Colon (tissue), 2 donors: ENCODE measurements at regions not wholly inside any gene's neighbourhood (a gene's known extent, or its start where the extent isn't known, plus 50 kb on each side); places are given as distances from the start of the nearest gene placed in this dataset.

Experiments
- FAIRE-seq: peaks from 2 replicates; lab custom pipeline; 2012; peaks lifted over from hg19 to GRCh38; lab: Jason Lieb, UNC
- donor health status: control.
- donor health status: control.

- FAIRE-seq = peak; percentile 14
These were observed 188.7 kb upstream of the CEP162 start for GRCh38 chr6:84416043-84416657.

GRCh38 chr6:84415517-84415916 is 188.1 kb upstream of the CEP162 start:
- FAIRE-seq = no peak

GRCh38 chr6:84415068-84415467 is 187.6 kb upstream of the CEP162 start:
- no peak for FAIRE-seq

GRCh38 chr6:84414531-84414930 is 187.1 kb upstream of the CEP162 start:
- FAIRE-seq = no peak

GRCh38 chr6:84411060-84411629 is 183.7 kb upstream of the CEP162 start:
- FAIRE-seq = no peak

GRCh38 chr6:84409911-84410310 is 182.5 kb upstream of the CEP162 start:
- FAIRE-seq = no peak

GRCh38 chr6:84408028-84408427 is 180.6 kb upstream of the CEP162 start:
- FAIRE-seq = no peak

- no peak for FAIRE-seq
These were observed 176.1 kb upstream of the CEP162 start for GRCh38 chr6:84403545-84403944.

- FAIRE-seq = no peak
These were observed 171.6 kb upstream of the CEP162 start for GRCh38 chr6:84399003-84399402.

GRCh38 chr6:84392261-84392660 is 164.8 kb upstream of the CEP162 start:
- no peak for FAIRE-seq

- no peak for FAIRE-seq
These were observed 163.4 kb upstream of the CEP162 start for GRCh38 chr6:84390851-84391250.

- no peak for FAIRE-seq
These were observed 162.9 kb upstream of the CEP162 start for GRCh38 chr6:84390334-84390733.

- no peak for FAIRE-seq
These were observed 151.7 kb upstream of the CEP162 start for GRCh38 chr6:84379142-84379541.

- FAIRE-seq = no peak
These were observed 144.8 kb upstream of the CEP162 start for GRCh38 chr6:84372290-84372689.

- FAIRE-seq = no peak
These were observed 144.2 kb upstream of the CEP162 start for GRCh38 chr6:84371681-84372080.

- FAIRE-seq = no peak
These were observed 134.9 kb upstream of the CEP162 start for GRCh38 chr6:84362193-84362821.

GRCh38 chr6:84361372-84362192 is 134.1 kb upstream of the CEP162 start:
- FAIRE-seq = no peak

GRCh38 chr6:84360039-84360438 is 132.6 kb upstream of the CEP162 start:
- FAIRE-seq = no peak

GRCh38 chr6:84358581-84358980 is 131.1 kb upstream of the CEP162 start:
- FAIRE-seq = no peak

GRCh38 chr6:84357631-84358030 is 130.2 kb upstream of the CEP162 start:
- FAIRE-seq = no peak

GRCh38 chr6:84356907-84357306 is 129.5 kb upstream of the CEP162 start:
- no peak for FAIRE-seq

GRCh38 chr6:84353459-84354423 is 126.3 kb upstream of the CEP162 start:
- FAIRE-seq = no peak
